ES-I3 (cell line): ENCODE measurements at regions not wholly inside any gene's neighbourhood (a gene's known extent, or its start where the extent isn't known, plus 50 kb on each side); places are given as distances from the start of the nearest gene placed in this dataset.
"Not testable (repeated sequence)": the region's sequence is repeated elsewhere in the genome, so short reads cannot be mapped to it uniquely, and the experiment has no call there.

Experiments used
- H3K36me3 ChIP-seq: 2 replicates; pipeline ENCODE4 v1.6.1; 2013; ENCODE audit warnings: mild to moderate bottlenecking, low read length, control low read depth, moderate library complexity; ENCODE audit not compliant: insufficient read depth
- H3K4me1 ChIP-seq: 2 replicates; pipeline ENCODE4 v1.6.1; 2013; ENCODE audit warnings: mild to moderate bottlenecking, control low read depth, low read length; ENCODE audit not compliant: insufficient read depth
- H3K9ac ChIP-seq: 2 replicates; pipeline ENCODE4 v1.6.1; 2013; ENCODE audit warnings: low read depth, mild to moderate bottlenecking, low read length, moderate library complexity
- H3K9me3 ChIP-seq: 2 replicates; pipeline ENCODE4 v1.6.1; 2013; ENCODE audit warnings: mild to moderate bottlenecking, low read length, moderate library complexity; ENCODE audit not compliant: control insufficient read depth, insufficient read depth

GRCh38 chr9:74361508-74361907 lies 135.6 kb upstream of the RORB start:
- H3K4me1 ChIP-seq, result no peaks in the 10 kb centered on the region
- H3K9me3 ChIP-seq, result no peaks in the 10 kb centered on the region
- H3K36me3 ChIP-seq, result no peaks in the 10 kb centered on the region
- H3K9ac ChIP-seq, result no peak overlapping the region

DNA sequence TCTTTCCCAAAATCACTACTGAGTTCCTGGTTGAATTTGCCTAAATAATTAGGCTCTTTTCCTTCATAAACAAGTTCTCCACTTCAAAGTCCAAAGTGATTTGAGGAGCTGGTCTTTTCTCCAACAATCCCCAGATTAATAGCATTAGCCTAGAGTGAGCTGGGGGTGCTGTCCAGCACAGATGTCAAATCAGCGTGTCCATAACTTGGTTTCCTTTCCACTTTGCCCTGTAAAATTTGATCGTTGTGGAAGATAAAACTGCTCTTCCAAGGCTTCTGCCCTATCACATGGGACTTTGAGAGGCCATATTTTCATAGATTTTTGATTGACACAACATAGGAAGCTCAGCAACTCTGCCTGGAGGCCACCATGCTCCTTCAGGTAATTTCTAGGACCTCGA lies 134.7 kb upstream of the RORB start:
- 0 out of 2 replicates have a peak, but pooled peaks cover 4% of the 10 kb centered on the region for H3K9me3 ChIP-seq
- no peaks in the 10 kb centered on the region for H3K36me3 ChIP-seq
- no peaks in the 10 kb centered on the region for H3K4me1 ChIP-seq

GRCh38 chr9:74366111-74366510 lies 131.0 kb upstream of the RORB start:
- 0 out of 2 replicates have a peak, but pooled peaks cover 4% of the 10 kb centered on the region for H3K9me3 ChIP-seq
- H3K36me3 ChIP-seq, result no peaks in the 10 kb centered on the region
- no peak overlapping the region for H3K9ac ChIP-seq
- H3K4me1 ChIP-seq, result no peaks in the 10 kb centered on the region

More for the DNA sequence above, 134.7 kb upstream of the RORB start:
- no peak overlapping the region for H3K9ac ChIP-seq

DNA sequence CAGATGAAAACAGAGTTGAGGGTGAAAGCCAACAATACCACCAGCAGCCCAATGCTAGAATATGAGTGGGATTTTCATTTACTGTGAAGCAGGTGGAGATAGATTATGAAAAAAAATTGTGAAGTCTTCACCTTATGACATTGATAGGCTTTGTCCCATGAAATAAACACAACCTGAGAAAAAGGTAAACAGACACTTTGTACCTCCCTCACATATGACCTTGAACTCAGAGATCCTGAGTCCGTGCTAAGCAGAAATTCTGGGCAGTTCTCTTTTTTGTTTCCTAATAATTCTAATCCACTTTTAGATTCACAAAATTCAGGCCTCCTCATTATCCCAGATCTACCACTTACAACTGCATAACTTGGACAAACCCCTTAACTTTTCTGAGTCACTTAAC lies 127.3 kb upstream of the RORB start:
- Histone ChIP-seq H3K9ac (no peak overlapping the region), H3K9me3 (0 out of 2 replicates have a peak, but pooled peaks cover 4% of the 10 kb centered on the region), H3K36me3 (no peaks in the 10 kb centered on the region), H3K4me1 (peaks cover 15% of the 10 kb centered on the region; the same call in 1 of the 2 replicates)

GRCh38 chr9:74373348-74373747 lies 123.8 kb upstream of the RORB start:
- no peaks in the 10 kb centered on the region for H3K36me3 ChIP-seq
- no peak overlapping the region for H3K9ac ChIP-seq
- H3K9me3 ChIP-seq, result no peaks in the 10 kb centered on the region
- H3K4me1 ChIP-seq, result peaks cover 24% of the 10 kb centered on the region; the same call in 1 of the 2 replicates

GRCh38 chr9:74379718-74380117 lies 117.4 kb upstream of the RORB start:
- Histone ChIP-seq H3K9ac (no peak overlapping the region), H3K4me1 (peaks cover 14% of the 10 kb centered on the region), H3K9me3 (no peaks in the 10 kb centered on the region), H3K36me3 (no peaks in the 10 kb centered on the region)

DNA sequence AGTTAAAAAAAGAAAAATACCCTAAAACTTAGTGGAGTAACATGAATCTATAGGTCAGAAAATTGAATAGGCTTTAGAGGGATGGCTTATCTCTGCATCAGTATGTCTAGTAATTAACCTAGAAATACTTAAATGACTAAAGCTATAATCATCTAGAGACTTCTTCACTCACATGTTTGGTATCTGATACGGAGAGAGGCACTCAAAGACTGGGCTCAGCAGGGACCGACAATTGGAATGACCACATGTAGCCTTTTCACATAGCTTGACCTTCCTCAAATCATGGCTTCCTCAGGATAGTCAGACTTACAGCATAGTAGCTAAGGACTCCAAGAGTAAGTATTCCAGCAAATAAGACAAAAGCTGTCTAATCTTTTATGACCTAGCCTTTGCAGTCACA lies 105.3 kb upstream of the RORB start:
- Histone ChIP-seq H3K4me1 (no peaks in the 10 kb centered on the region), H3K36me3 (no peaks in the 10 kb centered on the region)

DNA sequence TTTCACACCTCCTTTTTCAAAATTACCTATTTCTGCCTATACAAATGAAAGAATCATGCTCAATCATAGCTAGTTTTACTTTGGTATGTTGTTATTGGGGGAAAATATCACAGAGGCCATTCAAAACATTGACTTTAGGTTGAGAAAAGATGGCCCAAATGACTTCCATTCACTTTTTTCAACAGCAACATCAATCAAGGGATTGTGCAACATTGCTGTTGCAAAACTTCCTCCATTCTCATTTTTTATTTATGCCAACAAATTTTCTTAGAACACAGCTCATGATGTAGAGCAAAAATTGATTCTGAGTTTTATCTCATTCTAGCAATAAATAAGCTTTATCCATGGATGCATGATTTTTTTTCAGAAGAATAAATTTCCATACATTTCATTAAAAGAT lies 93.6 kb upstream of the RORB start:
- H3K9ac ChIP-seq, result no peak overlapping the region
- H3K4me1 ChIP-seq, result no peaks in the 10 kb centered on the region
- no peaks in the 10 kb centered on the region for H3K9me3 ChIP-seq
- no peaks in the 10 kb centered on the region for H3K36me3 ChIP-seq

More for the DNA sequence above, 105.3 kb upstream of the RORB start:
- H3K9me3 ChIP-seq, result no peaks in the 10 kb centered on the region
- H3K9ac ChIP-seq, result no peak overlapping the region

DNA sequence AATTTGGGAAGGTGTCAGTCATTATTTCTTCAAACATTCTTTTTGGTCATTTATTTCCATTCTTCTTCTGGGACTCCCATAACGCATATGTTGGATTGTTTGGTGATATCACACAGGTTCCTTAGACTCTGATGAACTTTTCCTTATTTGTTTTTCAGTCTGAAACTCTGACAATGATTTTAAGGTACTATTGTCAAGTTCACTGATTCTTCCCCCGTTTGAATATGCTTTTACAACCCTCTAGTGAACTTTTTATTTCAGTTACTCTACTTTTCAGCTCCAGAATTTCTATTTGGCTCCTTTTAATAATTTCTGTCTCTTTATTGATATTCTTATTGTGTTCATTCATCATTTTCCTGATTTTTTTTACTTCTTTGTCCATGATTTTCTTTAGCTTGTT lies 92.5 kb upstream of the RORB start:
- Histone ChIP-seq H3K9ac (no peak overlapping the region), H3K4me1 (no peaks in the 10 kb centered on the region), H3K9me3 (no peaks in the 10 kb centered on the region), H3K36me3 (no peaks in the 10 kb centered on the region)

DNA sequence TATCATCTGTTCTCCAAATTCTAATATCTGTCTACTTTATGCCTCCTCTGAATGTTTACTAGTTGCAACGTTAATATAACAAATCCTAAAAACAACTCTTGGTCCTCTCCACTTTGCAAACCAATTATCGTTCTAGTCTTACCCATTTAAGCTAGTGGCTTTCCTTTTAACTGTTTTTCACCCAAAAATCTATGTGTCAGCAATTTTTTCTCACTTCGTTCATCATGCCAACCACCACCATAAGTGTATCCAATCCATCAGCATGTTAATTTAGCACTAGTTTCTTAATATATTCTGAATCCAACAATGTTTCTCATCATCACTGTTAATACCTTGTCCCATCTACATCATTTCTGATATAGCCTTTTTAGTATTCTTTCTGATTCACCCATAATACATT lies 90.0 kb upstream of the RORB start:
- Histone ChIP-seq H3K36me3 (no peaks in the 10 kb centered on the region), H3K4me1 (no peaks in the 10 kb centered on the region), H3K9me3 (no peaks in the 10 kb centered on the region), H3K9ac (no peak overlapping the region)

- H3K4me1 ChIP-seq, result no peaks in the 10 kb centered on the region
- H3K36me3 ChIP-seq, result no peaks in the 10 kb centered on the region
- H3K9me3 ChIP-seq, result no peaks in the 10 kb centered on the region
- H3K9ac ChIP-seq, result no peak overlapping the region
These were observed 84.7 kb upstream of the RORB start for GRCh38 chr9:74412236-74412979.

DNA sequence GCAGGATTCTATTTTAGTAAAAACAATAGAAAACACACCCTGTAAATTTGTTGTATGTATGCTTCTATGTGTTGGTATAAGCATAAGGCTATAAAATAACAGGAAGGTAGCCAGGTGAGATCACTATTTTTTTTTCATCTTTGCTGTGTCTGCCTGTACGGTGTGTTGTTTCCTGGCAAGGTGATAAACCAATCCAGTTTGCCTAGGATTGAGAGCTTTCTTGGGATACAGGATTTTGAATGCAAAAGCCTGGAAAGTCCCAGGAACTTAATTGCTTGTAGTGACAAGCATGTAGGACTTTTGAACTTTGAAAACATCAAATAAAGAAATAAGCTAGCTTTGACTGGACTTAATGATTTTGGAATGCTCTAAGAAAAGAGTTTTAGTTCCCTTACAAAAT lies 83.3 kb upstream of the RORB start:
- H3K9ac ChIP-seq, result no peak overlapping the region
- H3K9me3 ChIP-seq, result no peaks in the 10 kb centered on the region
- H3K36me3 ChIP-seq, result no peaks in the 10 kb centered on the region
- H3K4me1 ChIP-seq, result no peaks in the 10 kb centered on the region

DNA sequence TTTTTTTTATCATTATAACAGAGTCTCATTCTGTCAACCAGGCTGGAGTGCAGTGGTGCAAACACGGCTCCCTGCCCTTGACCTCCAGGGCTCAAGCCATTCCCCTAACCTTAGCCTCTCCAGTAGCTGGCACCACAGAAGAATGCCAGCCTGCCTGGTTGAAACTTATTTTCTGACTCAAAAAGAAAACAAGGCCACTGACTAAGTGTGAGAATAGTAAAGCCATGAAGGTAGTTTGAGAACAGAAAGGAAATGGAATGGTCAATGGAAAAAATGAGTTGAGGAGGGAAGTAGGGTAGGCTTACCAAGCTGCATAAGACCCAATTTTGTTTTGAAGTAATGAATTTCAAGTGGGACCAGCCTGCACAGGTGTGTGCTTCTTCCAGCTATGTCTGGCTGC lies 82.8 kb upstream of the RORB start:
- Histone ChIP-seq H3K4me1 (no peaks in the 10 kb centered on the region), H3K9me3 (no peaks in the 10 kb centered on the region), H3K9ac (no peak overlapping the region), H3K36me3 (no peaks in the 10 kb centered on the region)

- no peaks in the 10 kb centered on the region for H3K36me3 ChIP-seq
- no peaks in the 10 kb centered on the region for H3K4me1 ChIP-seq
- H3K9ac ChIP-seq, result no peak overlapping the region
- H3K9me3 ChIP-seq, result no peaks in the 10 kb centered on the region
These were observed 81.1 kb upstream of the RORB start for GRCh38 chr9:74415995-74416394.

- not testable (repeated sequence) for H3K9me3 ChIP-seq, H3K36me3 ChIP-seq, H3K4me1 ChIP-seq
- peak overlapping the region; percentile 12; the same call in 1 of the 2 replicates for H3K9ac ChIP-seq
These were observed 72.6 kb upstream of the RORB start for GRCh38 chr9:74424488-74424887.
